Upper lobe of left lung (tissue), 6 donors: ENCODE measurements at regions not wholly inside any gene's neighbourhood (a gene's known extent, or its start where the extent isn't known, plus 50 kb on each side); places are given as distances from the start of the nearest gene placed in this dataset.

ENCODE experiments used
- ATAC-seq, 2 donors: fragments of 200-7000 bp; cut with Tn5 transposase; one replicate each; pipeline ENCODE4 v1.9.1; 2022; ENCODE audit warnings: mild to moderate bottlenecking in 2 of 2, moderate library complexity in 2 of 2; ENCODE audit not compliant: low FRiP score in 2 of 2
- DNase-seq, 2 donors: peaks; one replicate each; pipeline ENCODE4 v3.0.0-alpha.2; 2019 to 2020
- H3K27ac ChIP-seq, 4 donors: fragments of 200-600 bp; sonication (generic); one replicate each; pipeline ENCODE4 v1.5.1; 2016 to 2019
- H3K27me3 ChIP-seq, 4 donors: fragments of 200-600 bp; sonication (generic); one replicate each; pipeline ENCODE4 v1.5.1; 2017 to 2019
- H3K36me3 ChIP-seq, 4 donors: fragments of 200-600 bp; sonication (generic); one replicate each; pipeline ENCODE4 v1.5.1; 2016 to 2019
- H3K4me1 ChIP-seq, 4 donors: fragments of 200-600 bp; sonication (generic); one replicate each; pipeline ENCODE4 v1.5.1; 2018 to 2019
- H3K4me3 ChIP-seq, 4 donors: fragments of 200-600 bp; sonication (generic); one replicate each; pipeline ENCODE4 v1.5.1; 2017 to 2019; ENCODE audit warnings: mild to moderate bottlenecking in 2 of 4, moderate library complexity in 1 of 4
- H3K9me3 ChIP-seq, 4 donors: fragments of 200-600 bp; sonication (generic); one replicate each; pipeline ENCODE4 v1.5.1; 2018 to 2019
- EP300 ChIP-seq, 4 donors: sonication (generic); formaldehyde crosslinking; IDR thresholded peaks; one replicate each; pipeline ENCODE4 v1.5.1; 2017; ENCODE audit warnings: antibody characterized with exemption in 4 of 4, control low read depth in 2 of 4
- POLR2A ChIP-seq, 4 donors: fragments of 450-650 bp; IDR thresholded peaks; one replicate each; pipeline ENCODE4 v1.5.1; 2016 to 2017; ENCODE audit warnings: antibody characterized with exemption in 4 of 4, mild to moderate bottlenecking in 2 of 4
- POLR2AphosphoS5 ChIP-seq, 2 donors: sonication (generic); formaldehyde crosslinking; IDR thresholded peaks; one replicate each; pipeline ENCODE4 v1.5.1; 2017; ENCODE audit warnings: antibody characterized with exemption in 2 of 2
- WGBS, 2 donors: methylation state at CpG; one replicate each; pipeline ENCODE4 v1.1.5; 2017 to 2018; 5-methylcytosine and 5-hydroxymethylcytosine counted together
- TF ChIP-seq, protein P1 (sequence below), 6 experiments: fragments of 450-650 bp in 4 of 6; fragments of 200-600 bp in 2 of 6; sonication (generic) in 2 of 6; IDR thresholded peaks; one replicate each; pipeline ENCODE4 v1.5.1; 2016 to 2019; ENCODE audit warnings: antibody characterized with exemption in 6 of 6
- donor health status: DM: no; HTN: no; CAD: no; lungs with moderate emphysema.
- donor health status: DM: no; HTN: yes; CAD: no; lungs with severe emphysema.

DNA sequence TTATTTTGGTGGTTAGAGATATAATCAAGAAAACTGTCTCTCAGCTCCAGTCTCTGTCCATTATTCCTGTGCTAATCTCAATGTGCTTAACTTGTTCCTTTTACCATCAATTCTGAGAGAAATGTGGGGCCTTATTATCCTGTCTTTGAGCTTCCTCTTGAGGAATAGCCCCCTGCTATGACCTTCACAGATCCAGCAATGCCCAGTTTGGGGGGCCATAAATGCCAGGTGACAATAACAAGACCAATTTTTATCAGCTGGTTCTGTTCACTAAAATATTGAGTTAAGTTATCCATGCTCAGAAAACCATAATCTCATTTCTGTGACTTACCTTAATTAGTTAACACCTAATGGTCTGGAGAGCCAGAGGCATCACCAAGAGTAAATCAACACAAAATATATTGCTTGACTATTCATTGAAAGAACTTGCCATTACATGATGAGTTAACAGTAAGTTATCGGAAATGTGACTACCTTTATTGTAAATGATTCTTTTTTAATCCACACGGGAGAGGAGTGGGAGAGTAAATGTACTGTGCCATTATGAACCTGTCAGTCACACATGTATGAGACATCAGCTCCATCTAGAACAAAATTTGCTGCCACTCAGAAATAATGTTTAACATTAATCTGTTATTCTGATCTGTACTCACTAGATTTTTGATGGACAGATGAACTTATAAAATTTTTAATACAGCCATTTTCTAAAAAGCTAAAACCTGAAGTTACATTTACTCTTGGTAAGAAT, 149.7 kb downstream of the ID4 start:
- 89 to 91% methylated on average over 2 of the region's 2 CpGs for WGBS, 2 donors

DNA sequence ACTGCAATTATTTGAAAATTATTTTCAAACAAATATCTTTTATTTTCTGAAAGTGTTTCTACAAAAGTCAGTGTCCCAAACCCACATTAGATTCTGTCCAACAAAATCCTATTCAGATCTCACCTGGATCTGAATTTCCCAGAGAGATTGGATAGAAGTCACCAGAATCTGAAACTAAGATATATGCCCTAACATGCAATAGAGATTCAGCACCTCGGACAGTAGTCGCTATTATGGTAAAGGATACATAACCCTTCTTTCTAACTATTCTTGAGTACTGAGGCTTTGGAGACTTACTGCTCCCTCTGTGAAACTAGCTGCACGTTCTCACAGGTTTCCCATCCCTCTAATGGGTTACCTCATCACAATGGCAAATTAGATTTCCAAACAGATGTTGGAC, 151.4 kb downstream of the ID4 start:
- no peaks in the 10 kb centered on the region for H3K9me3 ChIP-seq
- no peaks in the 10 kb centered on the region for H3K36me3 ChIP-seq
- H3K27me3 ChIP-seq: no peaks in the 10 kb centered on the region
- WGBS, 2 donors: 5 to 19% methylated on average over 3 of the region's 3 CpGs
- no peak overlapping the region for H3K4me3 ChIP-seq
- ATAC-seq: no peak
- DNase-seq: no peak
- H3K4me1 ChIP-seq: no peaks in the 10 kb centered on the region
- H3K27ac ChIP-seq: no peak overlapping the region
- no peak for TF ChIP-seq POLR2A (IDR thresholded peaks at IDR 0.05)

More for the DNA sequence above, 149.7 kb downstream of the ID4 start:
- no peak overlapping the region for H3K27ac ChIP-seq
- H3K4me3 ChIP-seq: no peak overlapping the region
- H3K4me1 ChIP-seq: no peaks in the 10 kb centered on the region
- H3K9me3 ChIP-seq: no peaks in the 10 kb centered on the region
- DNase-seq (no peak), ATAC-seq (no peak)
- no peaks in the 10 kb centered on the region for H3K36me3 ChIP-seq
- H3K27me3 ChIP-seq: no peaks in the 10 kb centered on the region
- TF ChIP-seq POLR2A (IDR thresholded peaks at IDR 0.05) (no peak), EP300 (IDR thresholded peaks at IDR 0.05) (no peak), POLR2AphosphoS5 (IDR thresholded peaks at IDR 0.05) (no peak)
- TF ChIP-seq, protein P1, sequence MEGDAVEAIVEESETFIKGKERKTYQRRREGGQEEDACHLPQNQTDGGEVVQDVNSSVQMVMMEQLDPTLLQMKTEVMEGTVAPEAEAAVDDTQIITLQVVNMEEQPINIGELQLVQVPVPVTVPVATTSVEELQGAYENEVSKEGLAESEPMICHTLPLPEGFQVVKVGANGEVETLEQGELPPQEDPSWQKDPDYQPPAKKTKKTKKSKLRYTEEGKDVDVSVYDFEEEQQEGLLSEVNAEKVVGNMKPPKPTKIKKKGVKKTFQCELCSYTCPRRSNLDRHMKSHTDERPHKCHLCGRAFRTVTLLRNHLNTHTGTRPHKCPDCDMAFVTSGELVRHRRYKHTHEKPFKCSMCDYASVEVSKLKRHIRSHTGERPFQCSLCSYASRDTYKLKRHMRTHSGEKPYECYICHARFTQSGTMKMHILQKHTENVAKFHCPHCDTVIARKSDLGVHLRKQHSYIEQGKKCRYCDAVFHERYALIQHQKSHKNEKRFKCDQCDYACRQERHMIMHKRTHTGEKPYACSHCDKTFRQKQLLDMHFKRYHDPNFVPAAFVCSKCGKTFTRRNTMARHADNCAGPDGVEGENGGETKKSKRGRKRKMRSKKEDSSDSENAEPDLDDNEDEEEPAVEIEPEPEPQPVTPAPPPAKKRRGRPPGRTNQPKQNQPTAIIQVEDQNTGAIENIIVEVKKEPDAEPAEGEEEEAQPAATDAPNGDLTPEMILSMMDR (IDR thresholded peaks at IDR 0.05): no peak

DNA sequence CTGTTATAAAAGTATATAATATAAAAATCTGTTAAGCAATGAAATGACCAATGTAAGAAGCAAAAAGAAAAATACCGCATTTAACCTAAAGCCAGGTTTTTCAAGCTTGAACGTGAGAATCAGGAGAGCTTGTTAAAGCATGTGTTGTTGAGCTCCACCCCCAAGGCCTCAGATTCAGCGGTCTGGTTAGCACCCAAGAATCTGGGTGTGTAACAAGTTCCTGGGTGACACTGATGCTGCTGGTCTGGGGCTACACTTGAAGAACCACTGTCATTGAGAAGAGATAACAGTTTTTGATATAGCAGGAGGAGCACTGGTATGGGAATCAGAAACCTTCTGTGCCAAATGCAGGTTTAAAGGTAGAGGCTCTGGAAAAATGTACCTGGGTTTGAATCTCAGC, 154.0 kb downstream of the ID4 start:
- no peaks in the 10 kb centered on the region for H3K9me3 ChIP-seq
- no peak overlapping the region for H3K27ac ChIP-seq
- 53 to 72% methylated on average over 3 of the region's 3 CpGs for WGBS, 2 donors
- no peak overlapping the region for H3K4me3 ChIP-seq
- DNase-seq: no peak
- ATAC-seq: no peak
- no peak for TF ChIP-seq EP300 (IDR thresholded peaks at IDR 0.05)
- TF ChIP-seq POLR2A (IDR thresholded peaks at IDR 0.05): no peak
- TF ChIP-seq, protein P1 (IDR thresholded peaks at IDR 0.05): no peak
- no peak for TF ChIP-seq POLR2AphosphoS5 (IDR thresholded peaks at IDR 0.05)
- no peaks in the 10 kb centered on the region for H3K4me1 ChIP-seq
- H3K27me3 ChIP-seq: no peaks in the 10 kb centered on the region
- H3K36me3 ChIP-seq: no peaks in the 10 kb centered on the region

DNA sequence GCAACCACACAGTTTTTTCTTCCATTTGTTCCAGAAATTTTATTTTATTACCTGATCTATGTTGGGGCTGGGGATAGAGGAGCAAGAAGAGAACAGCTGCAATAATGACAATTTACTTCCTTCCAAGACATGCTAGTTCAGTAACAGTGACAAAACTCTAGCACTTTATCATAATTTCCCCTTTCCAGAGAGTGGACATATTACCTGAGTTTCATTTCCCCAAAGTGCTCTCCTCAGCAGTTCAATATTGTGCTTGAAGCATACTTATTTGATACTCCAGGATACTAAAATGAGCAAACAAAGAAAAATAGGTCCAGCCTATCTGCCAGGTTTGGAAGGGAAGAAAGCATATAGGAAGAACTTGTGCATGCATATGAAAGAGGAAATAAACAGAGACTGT, 157.7 kb downstream of the ID4 start:
- H3K27ac ChIP-seq: no peak overlapping the region
- H3K27me3 ChIP-seq: no peaks in the 10 kb centered on the region
- no peak overlapping the region for H3K4me3 ChIP-seq
- no peak for ATAC-seq
- H3K4me1 ChIP-seq: no peaks in the 10 kb centered on the region
- DNase-seq: no peak
- no peaks in the 10 kb centered on the region for H3K9me3 ChIP-seq
- no peaks in the 10 kb centered on the region for H3K36me3 ChIP-seq
- TF ChIP-seq EP300 (IDR thresholded peaks at IDR 0.05) (no peak), POLR2A (IDR thresholded peaks at IDR 0.05) (no peak), POLR2AphosphoS5 (IDR thresholded peaks at IDR 0.05) (no peak)
- TF ChIP-seq, protein P1 (IDR thresholded peaks at IDR 0.05): no peak

DNA sequence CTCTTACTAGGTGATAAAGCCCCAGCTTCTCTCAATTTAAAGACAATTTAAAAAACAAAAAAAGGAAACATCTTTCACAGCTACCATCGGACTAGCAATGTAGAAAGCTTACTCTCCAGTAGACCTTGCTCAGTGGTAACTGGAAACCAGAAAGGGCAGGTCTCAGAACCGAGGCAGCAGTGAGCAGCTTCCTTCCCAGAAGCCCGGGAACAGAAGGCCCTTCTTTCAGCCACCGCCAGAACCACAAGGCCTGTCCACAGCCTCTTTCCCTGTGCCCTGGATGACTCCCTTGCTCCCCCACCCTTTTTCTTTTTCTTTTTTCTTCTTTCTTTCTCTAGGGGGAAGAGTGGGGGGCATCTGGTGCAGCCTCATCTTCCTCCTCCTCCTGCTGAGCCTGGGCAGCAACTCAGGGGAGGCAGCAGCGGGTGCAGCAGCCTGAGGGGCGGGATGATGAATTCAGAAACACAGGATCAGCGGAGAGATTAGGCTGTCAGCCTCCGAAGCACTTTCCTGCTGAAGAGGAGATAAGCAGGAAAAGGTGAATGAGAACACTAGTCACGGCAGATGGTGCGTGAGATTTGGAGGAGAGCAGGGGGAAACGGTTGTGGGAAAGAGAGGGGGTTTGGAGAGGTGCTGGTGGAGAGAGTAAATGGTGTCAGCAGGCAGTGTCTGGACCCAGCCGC, 158.5 kb downstream of the ID4 start:
- Histone ChIP-seq H3K4me3 (no peak overlapping the region), H3K27ac (no peak overlapping the region), H3K4me1 (no peaks in the 10 kb centered on the region), H3K9me3 (no peaks in the 10 kb centered on the region), H3K36me3 (no peaks in the 10 kb centered on the region), H3K27me3 (no peaks in the 10 kb centered on the region)
- DNase-seq (no peak), ATAC-seq (no peak)
- TF ChIP-seq POLR2A (IDR thresholded peaks at IDR 0.05): no peak
- no peak for TF ChIP-seq POLR2AphosphoS5 (IDR thresholded peaks at IDR 0.05)
- TF ChIP-seq EP300 (IDR thresholded peaks at IDR 0.05): no peak
- TF ChIP-seq, protein P1 (IDR thresholded peaks at IDR 0.05): no peak
- 42 to 51% methylated on average over 12 of the region's 12 CpGs for WGBS, 2 donors
